SK-N-SH (cell line): ENCODE measurements at regions not wholly inside any gene's neighbourhood (a gene's known extent, or its start where the extent isn't known, plus 50 kb on each side); places are given as distances from the start of the nearest gene placed in this dataset.

Experiments
- CHD2 ChIP-seq: fragments of 150-350 bp; IDR thresholded peaks from 2 replicates; pipeline ENCODE4 v1.6.1; 2018; ENCODE audit warnings: low read length; ENCODE audit not compliant: partially characterized antibody
- EP300 ChIP-seq, 2 experiments: IDR thresholded peaks; 2 replicates each; pipeline versions ENCODE4 v1.4.0 to v1.6.1; 2012; ENCODE audit warnings: borderline replicate concordance in 1 of 2, low read depth in 1 of 2, low read length in 1 of 2
- EZH2phosphoT487 ChIP-seq: fragments of 200-600 bp; sonication (generic); IDR thresholded peaks from 2 replicates; pipeline ENCODE4 v1.6.1; 2017; ENCODE audit warnings: low read depth, mixed run types, mild to moderate bottlenecking, antibody characterized with exemption, moderate library complexity, borderline replicate concordance
- IRF3 ChIP-seq: fragments of 150-350 bp; IDR thresholded peaks from 2 replicates; pipeline ENCODE4 v1.6.1; 2016; ENCODE audit warnings: mild to moderate bottlenecking, low read depth, low read length
- JUND ChIP-seq: IDR thresholded peaks from 2 replicates; pipeline ENCODE4 v1.4.0; 2012
- POLR2AphosphoS5 ChIP-seq: IDR thresholded peaks from 2 replicates; pipeline ENCODE4 v1.6.1; 2012; ENCODE audit warnings: low read depth, low read length
- SMC3 ChIP-seq: IDR thresholded peaks from 2 replicates; pipeline ENCODE4 v1.6.1; 2012; ENCODE audit warnings: low read depth, low read length, improper control_type of control experiment
- TF ChIP-seq, protein P1 (sequence below): fragments of 200-600 bp; sonication (generic); IDR thresholded peaks from 2 replicates; pipeline ENCODE4 v1.6.1; 2017; ENCODE audit warnings: antibody characterized with exemption, mild to moderate bottlenecking, moderate library complexity
- TF ChIP-seq, protein P2 (sequence below): fragments of 150-350 bp; IDR thresholded peaks from 2 replicates; pipeline ENCODE4 v1.6.1; 2017; ENCODE audit warnings: antibody characterized with exemption, low read length, low read depth, borderline replicate concordance

DNA sequence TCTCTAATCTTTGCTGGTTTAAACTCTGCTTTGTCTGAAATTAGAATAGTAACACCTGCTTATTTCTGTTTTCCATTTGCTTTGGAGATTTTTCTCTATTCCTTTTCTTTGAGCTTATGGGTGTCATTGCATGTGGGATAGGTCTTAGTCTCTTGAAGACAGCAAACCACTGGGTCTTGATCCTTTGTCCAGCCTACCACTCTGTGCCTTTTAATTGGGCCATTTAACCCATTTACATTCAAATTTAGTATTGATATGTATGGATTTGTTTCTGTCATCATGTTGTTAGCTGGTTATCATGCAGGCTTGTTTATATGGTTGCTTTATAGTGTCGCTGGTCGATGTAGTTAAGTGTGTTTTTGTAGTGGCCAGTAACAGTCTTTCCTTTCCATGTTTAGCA, 914.7 kb downstream of the MAT2B start:
- TF ChIP-seq, protein P1, sequence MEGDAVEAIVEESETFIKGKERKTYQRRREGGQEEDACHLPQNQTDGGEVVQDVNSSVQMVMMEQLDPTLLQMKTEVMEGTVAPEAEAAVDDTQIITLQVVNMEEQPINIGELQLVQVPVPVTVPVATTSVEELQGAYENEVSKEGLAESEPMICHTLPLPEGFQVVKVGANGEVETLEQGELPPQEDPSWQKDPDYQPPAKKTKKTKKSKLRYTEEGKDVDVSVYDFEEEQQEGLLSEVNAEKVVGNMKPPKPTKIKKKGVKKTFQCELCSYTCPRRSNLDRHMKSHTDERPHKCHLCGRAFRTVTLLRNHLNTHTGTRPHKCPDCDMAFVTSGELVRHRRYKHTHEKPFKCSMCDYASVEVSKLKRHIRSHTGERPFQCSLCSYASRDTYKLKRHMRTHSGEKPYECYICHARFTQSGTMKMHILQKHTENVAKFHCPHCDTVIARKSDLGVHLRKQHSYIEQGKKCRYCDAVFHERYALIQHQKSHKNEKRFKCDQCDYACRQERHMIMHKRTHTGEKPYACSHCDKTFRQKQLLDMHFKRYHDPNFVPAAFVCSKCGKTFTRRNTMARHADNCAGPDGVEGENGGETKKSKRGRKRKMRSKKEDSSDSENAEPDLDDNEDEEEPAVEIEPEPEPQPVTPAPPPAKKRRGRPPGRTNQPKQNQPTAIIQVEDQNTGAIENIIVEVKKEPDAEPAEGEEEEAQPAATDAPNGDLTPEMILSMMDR = no peak
- TF ChIP-seq CHD2 = no peak
- no peak for TF ChIP-seq IRF3
- TF ChIP-seq POLR2AphosphoS5 = no peak
- TF ChIP-seq, protein P2, sequence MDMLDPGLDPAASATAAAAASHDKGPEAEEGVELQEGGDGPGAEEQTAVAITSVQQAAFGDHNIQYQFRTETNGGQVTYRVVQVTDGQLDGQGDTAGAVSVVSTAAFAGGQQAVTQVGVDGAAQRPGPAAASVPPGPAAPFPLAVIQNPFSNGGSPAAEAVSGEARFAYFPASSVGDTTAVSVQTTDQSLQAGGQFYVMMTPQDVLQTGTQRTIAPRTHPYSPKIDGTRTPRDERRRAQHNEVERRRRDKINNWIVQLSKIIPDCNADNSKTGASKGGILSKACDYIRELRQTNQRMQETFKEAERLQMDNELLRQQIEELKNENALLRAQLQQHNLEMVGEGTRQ = no peak
- no peak for TF ChIP-seq EP300 (IDR thresholded peaks at IDR 0.05; ENCODE audit: borderline replicate concordance in 1 of 2, low read depth in 1 of 2, low read length in 1 of 2)
- TF ChIP-seq SMC3 = no peak
- TF ChIP-seq JUND = no peak
- TF ChIP-seq EZH2phosphoT487 = no peak
